Endothelial cell of umbilical vein (primary cell): ENCODE measurements at regions not wholly inside any gene's neighbourhood (a gene's known extent, or its start where the extent isn't known, plus 50 kb on each side); places are given as distances from the start of the nearest gene placed in this dataset.

Experiments used
- BruUV-seq: library from RNA; stranded (reverse); fragments of 400-500 nt; replicated peaks from 2 replicates; lab custom pipeline; 2021; lab: Mats Ljungman, UMichigan
- CTCF ChIA-PET: fragments of 300-600, 350-600 bp; sonication (Branson Sonifier 250); formaldehyde crosslinking; loops from one replicate; lab custom pipeline; 2021; ENCODE audit warnings: antibody characterized with exemption, inconsistent platforms; lab: Charles Lee
- POLR2A ChIA-PET: fragments of 300-600, 350-600 bp; sonication (Branson Sonifier 250); formaldehyde crosslinking; loops from one replicate; lab custom pipeline; 2021; ENCODE audit warnings: antibody characterized with exemption, inconsistent platforms; lab: Charles Lee
- DNase-seq: peaks from one replicate; pipeline ENCODE4 v3.0.0-alpha.2; 2011; ENCODE audit warnings: low read depth, low spot score
- FAIRE-seq: peaks from 2 replicates; lab custom pipeline; 2011; peaks lifted over from hg19 to GRCh38; lab: Jason Lieb, UNC
- H2AFZ ChIP-seq: 2 replicates; pipeline ENCODE4 v1.6.0; 2012; ENCODE audit warnings: low read depth, low read length, control low read depth, inconsistent platforms
- H3K27ac ChIP-seq: 2 replicates; pipeline ENCODE4 v1.5.1; 2011; ENCODE audit warnings: low read depth, mild to moderate bottlenecking, control low read depth, low read length, moderate library complexity; ENCODE audit not compliant: insufficient read depth
- H3K27me3 ChIP-seq, 2 experiments: 2 replicates each; pipeline versions ENCODE4 v1.6.0 to v1.6.1; 2011; ENCODE audit warnings: low read length in 2 of 2, mixed read lengths in 1 of 2; ENCODE audit not compliant: control insufficient read depth in 2 of 2, insufficient read depth in 2 of 2
- H3K36me3 ChIP-seq, 2 experiments: 2 replicates in 1 of 2; 3 replicates in 1 of 2; pipeline ENCODE4 v1.5.1; 2011; ENCODE audit warnings: low read length in 2 of 2, mild to moderate bottlenecking in 1 of 2, moderate library complexity in 1 of 2; ENCODE audit not compliant: control insufficient read depth in 2 of 2, insufficient read depth in 2 of 2; ENCODE audit errors: extremely low read depth in 1 of 2
- H3K4me1 ChIP-seq: 3 replicates; pipeline ENCODE4 v1.5.1; 2011; ENCODE audit warnings: mild to moderate bottlenecking, low read length; ENCODE audit not compliant: control insufficient read depth, insufficient read depth; ENCODE audit errors: extremely low read depth
- H3K4me2 ChIP-seq: 2 replicates; pipeline ENCODE4 v1.6.1; 2011; ENCODE audit warnings: low read length, control low read depth, mixed read lengths; ENCODE audit not compliant: insufficient read depth
- H3K4me3 ChIP-seq, 3 experiments: fragments of 200-600 bp in 1 of 3; sonication (generic), shearing (Covaris generic) in 1 of 3; replicated peaks in 1 of 3; 2 replicates each; pipeline ENCODE4 v1.5.1; 2011 to 2016; ENCODE audit warnings: control low read depth in 3 of 3, low read length in 3 of 3, mild to moderate bottlenecking in 2 of 3, inconsistent platforms in 1 of 3, low read depth in 1 of 3, moderate library complexity in 1 of 3; ENCODE audit not compliant: insufficient read depth in 1 of 3
- H3K79me2 ChIP-seq: 2 replicates; pipeline ENCODE4 v1.6.0; 2012; ENCODE audit warnings: low read length, inconsistent platforms; ENCODE audit not compliant: control insufficient read depth, insufficient read depth
- H3K9ac ChIP-seq: replicated peaks from 2 replicates; pipeline ENCODE3; 2011; ENCODE audit warnings: low read length, control low read depth; ENCODE audit not compliant: insufficient read depth; ENCODE audit errors: extremely low read depth
- H3K9me1 ChIP-seq: replicated peaks from 3 replicates; pipeline ENCODE4 v1.6.0; 2011; ENCODE audit warnings: mild to moderate bottlenecking, low read length; ENCODE audit not compliant: control insufficient read depth, insufficient read depth; ENCODE audit errors: extremely low read depth
- H3K9me3 ChIP-seq: replicated peaks from 2 replicates; pipeline ENCODE4 v1.5.1; 2012; ENCODE audit warnings: low read length, inconsistent platforms; ENCODE audit not compliant: control insufficient read depth, insufficient read depth
- H4K20me1 ChIP-seq: replicated peaks from 2 replicates; pipeline ENCODE3; 2011; ENCODE audit warnings: mild to moderate bottlenecking, low read length; ENCODE audit not compliant: control insufficient read depth, insufficient read depth; ENCODE audit errors: extremely low read depth
- EZH2 ChIP-seq: IDR thresholded peaks from 2 replicates; pipeline ENCODE4 v1.6.1; 2012; ENCODE audit warnings: borderline replicate concordance, low read depth, mild to moderate bottlenecking, moderate library complexity, low read length, inconsistent platforms; ENCODE audit not compliant: severe bottlenecking
- FOS ChIP-seq: IDR thresholded peaks from 2 replicates; pipeline ENCODE4 v1.6.1; 2011; ENCODE audit warnings: mild to moderate bottlenecking, low read length, moderate library complexity, borderline replicate concordance; ENCODE audit not compliant: insufficient read depth
- GATA2 ChIP-seq: IDR thresholded peaks from 2 replicates; pipeline ENCODE4 v1.7.0; 2011; ENCODE audit warnings: low read depth, mild to moderate bottlenecking, moderate library complexity, mixed read lengths, low read length; ENCODE audit not compliant: insufficient read length, insufficient read depth
- JUN ChIP-seq: IDR thresholded peaks from 2 replicates; pipeline ENCODE4 v1.6.1; 2011; ENCODE audit warnings: borderline replicate concordance, low read depth; ENCODE audit not compliant: insufficient read length, insufficient read depth
- MAX ChIP-seq: IDR thresholded peaks from 2 replicates; pipeline ENCODE4 v1.6.1; 2011; ENCODE audit not compliant: insufficient read depth, insufficient read length
- MYC ChIP-seq: IDR thresholded peaks from one replicate; pipeline ENCODE4 v1.6.1; 2011; ENCODE audit warnings: mild to moderate bottlenecking, low read depth, low read length
- POLR2A ChIP-seq: IDR thresholded peaks from 2 replicates; pipeline ENCODE4 v1.6.1; 2012; ENCODE audit warnings: low read depth, mild to moderate bottlenecking, control low read depth, low read length
- POLR2AphosphoS5 ChIP-seq: IDR thresholded peaks from 2 replicates; pipeline ENCODE4 v1.6.1; 2012; ENCODE audit warnings: low read depth, mild to moderate bottlenecking, control low read depth, low read length, moderate library complexity; ENCODE audit not compliant: insufficient read depth
- dilution Hi-C: fragments of 300-500 bp; cut with MboI; formaldehyde crosslinking; loops from one replicate; pipeline ENCODE4 v1.15.0; 2019; ENCODE audit warnings: low sequenced_read_pairs; ENCODE audit not compliant: extremely low pct_ligation_motif_present
- intact Hi-C: fragments of 100-400 bp; cut with micrococcal nuclease; formaldehyde crosslinking; loops from one replicate; pipeline ENCODE4 v1.10.0; 2022
- TF ChIP-seq, protein P1 (sequence below), 2 donors: IDR thresholded peaks; 1 replicate in 1 of 2; 2 replicates in 1 of 2; pipeline ENCODE4 v1.5.1; 2011; ENCODE audit warnings: low read length in 2 of 2, mild to moderate bottlenecking in 2 of 2, moderate library complexity in 2 of 2, control low read depth in 1 of 2, inconsistent platforms in 1 of 2, low read depth in 1 of 2; ENCODE audit not compliant: insufficient read depth in 1 of 2; ENCODE audit errors: extremely low read depth in 1 of 2

- intact Hi-C loops: no loop called here
- Histone ChIP-seq H3K79me2 (no peaks in the 10 kb centered on the region), H3K9me3 (peaks cover under 1% of the 10 kb centered on the region), H2AFZ (no peak overlapping the region), H4K20me1 (no peaks in the 10 kb centered on the region), H3K4me3 (no peak overlapping the region), H3K9me1 (no peaks in the 10 kb centered on the region), H3K9ac (no peak overlapping the region), H3K27me3 (no peaks in the 10 kb centered on the region), H3K27ac (no peak overlapping the region), H3K4me2 (no peak overlapping the region), H3K4me1 (no peaks in the 10 kb centered on the region), H3K36me3 (no peaks in the 10 kb centered on the region)
- TF ChIP-seq FOS (no peak), GATA2 (no peak), JUN (no peak), EZH2 (no peak), MAX (no peak), MYC (no peak), POLR2AphosphoS5 (no peak), POLR2A (no peak)
- TF ChIP-seq, protein P1, sequence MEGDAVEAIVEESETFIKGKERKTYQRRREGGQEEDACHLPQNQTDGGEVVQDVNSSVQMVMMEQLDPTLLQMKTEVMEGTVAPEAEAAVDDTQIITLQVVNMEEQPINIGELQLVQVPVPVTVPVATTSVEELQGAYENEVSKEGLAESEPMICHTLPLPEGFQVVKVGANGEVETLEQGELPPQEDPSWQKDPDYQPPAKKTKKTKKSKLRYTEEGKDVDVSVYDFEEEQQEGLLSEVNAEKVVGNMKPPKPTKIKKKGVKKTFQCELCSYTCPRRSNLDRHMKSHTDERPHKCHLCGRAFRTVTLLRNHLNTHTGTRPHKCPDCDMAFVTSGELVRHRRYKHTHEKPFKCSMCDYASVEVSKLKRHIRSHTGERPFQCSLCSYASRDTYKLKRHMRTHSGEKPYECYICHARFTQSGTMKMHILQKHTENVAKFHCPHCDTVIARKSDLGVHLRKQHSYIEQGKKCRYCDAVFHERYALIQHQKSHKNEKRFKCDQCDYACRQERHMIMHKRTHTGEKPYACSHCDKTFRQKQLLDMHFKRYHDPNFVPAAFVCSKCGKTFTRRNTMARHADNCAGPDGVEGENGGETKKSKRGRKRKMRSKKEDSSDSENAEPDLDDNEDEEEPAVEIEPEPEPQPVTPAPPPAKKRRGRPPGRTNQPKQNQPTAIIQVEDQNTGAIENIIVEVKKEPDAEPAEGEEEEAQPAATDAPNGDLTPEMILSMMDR (IDR thresholded peaks at IDR 0.05; ENCODE audit: extremely low read depth in 1 of 2, insufficient read depth in 1 of 2, low read depth in 1 of 2, low read length in 2 of 2): no peak
- CTCF ChIA-PET: no interaction called here
- dilution Hi-C loops: no loop called here
- POLR2A ChIA-PET: no interaction called here
- FAIRE-seq (no peak), DNase-seq (no peak)
- BruUV-seq: no TSS peak
These were observed 222.5 kb downstream of the PMAIP1 start for GRCh38 chr18:60122339-60122738.
